ENCODE measurements at regions not wholly inside any gene's neighbourhood (a gene's known extent, or its start where the extent isn't known, plus 50 kb on each side); places are given as distances from the start of the nearest gene placed in this dataset.

- Histone ChIP-seq H3K27ac (peak overlapping the region in 1 of 2 donors; percentile 72), H3K4me3 (peak overlapping the region; percentile 95)
- no peak for TF ChIP-seq CTCF (IDR thresholded peaks at IDR 0.05)
- DNase-seq (ENCODE audit: low spot score): no peak
Measured at GRCh38 chr6:138691595-138692057, 81.9 kb upstream of the CCDC28A start.

GRCh38 chr6:138692058-138692977 lies 81.3 kb upstream of the CCDC28A start:
- Histone ChIP-seq H3K27ac (peak overlapping the region; percentile 48 to 72), H3K4me3 (peak overlapping the region; percentile 95)
- peak; percentile 66 for TF ChIP-seq CTCF (IDR thresholded peaks at IDR 0.05)
- peak; percentile 79 for DNase-seq (ENCODE audit: low spot score)

- H3K27ac ChIP-seq: peak overlapping the region; percentile 48 to 72
- no peak for DNase-seq (ENCODE audit: low spot score)
Measured at GRCh38 chr6:138692978-138693909, 80.3 kb upstream of the CCDC28A start.

GRCh38 chr6:138695193-138695592 lies 78.4 kb upstream of the CCDC28A start:
- DNase-seq (ENCODE audit: low spot score): no peak
- no peak overlapping the region for H3K27ac ChIP-seq
- no peak overlapping the region for H3K4me3 ChIP-seq
- no peak for TF ChIP-seq CTCF (IDR thresholded peaks at IDR 0.05)

More at GRCh38 chr6:138692978-138693909, 80.3 kb upstream of the CCDC28A start:
- TF ChIP-seq CTCF (IDR thresholded peaks at IDR 0.05): no peak
- H3K4me3 ChIP-seq: peak overlapping the region; percentile 95

GRCh38 chr6:138714493-138714892 lies 59.1 kb upstream of the CCDC28A start:
- no peak overlapping the region for H3K27ac ChIP-seq
- TF ChIP-seq CTCF (IDR thresholded peaks at IDR 0.05): no peak
- no peak overlapping the region for H3K4me3 ChIP-seq
- DNase-seq (ENCODE audit: low spot score): no peak

- TF ChIP-seq CTCF (IDR thresholded peaks at IDR 0.05): no peak
- Histone ChIP-seq H3K27ac (no peak overlapping the region), H3K4me3 (no peak overlapping the region)
- no peak for DNase-seq (ENCODE audit: low spot score)
Measured at GRCh38 chr6:138716013-138716412, 57.6 kb upstream of the CCDC28A start.
